GM12864 (cell line): ENCODE measurements at regions not wholly inside any gene's neighbourhood (a gene's known extent, or its start where the extent isn't known, plus 50 kb on each side); places are given as distances from the start of the nearest gene placed in this dataset.

Experiments
- DNase-seq: peaks from one replicate; pipeline ENCODE4 v3.0.0-alpha.2; 2011; ENCODE audit warnings: low read depth
- H3K4me3 ChIP-seq: 2 replicates; pipeline ENCODE4 v1.5.1; 2011; ENCODE audit warnings: mild to moderate bottlenecking, low read depth, low read length, control low read depth
- TF ChIP-seq, protein P1 (sequence below): IDR thresholded peaks from 2 replicates; pipeline ENCODE4 v1.5.1; 2011; ENCODE audit warnings: low read depth, mild to moderate bottlenecking, moderate library complexity, low read length, control low read depth, inconsistent platforms; ENCODE audit errors: missing control alignments

DNA sequence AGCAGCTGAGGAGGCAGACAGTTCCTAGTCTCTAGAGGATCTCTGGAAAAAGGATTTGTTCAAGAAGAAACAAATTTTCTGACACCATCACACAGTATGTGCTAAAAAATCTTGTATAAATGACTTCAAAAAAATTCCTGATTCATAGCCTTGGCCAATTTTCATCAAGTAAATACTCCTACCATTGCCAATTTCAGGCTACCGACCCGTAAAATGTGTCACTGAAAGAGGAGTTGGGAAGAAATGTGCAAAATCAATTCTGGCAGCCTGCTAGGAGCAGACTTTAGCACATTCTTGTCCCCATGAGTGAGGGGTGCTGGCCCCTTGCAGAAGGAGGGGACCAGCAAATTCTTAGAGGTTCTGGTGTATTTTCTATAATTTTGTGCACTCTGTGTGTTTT is 109.4 kb downstream of the TMEM30B start:
- TF ChIP-seq, protein P1, sequence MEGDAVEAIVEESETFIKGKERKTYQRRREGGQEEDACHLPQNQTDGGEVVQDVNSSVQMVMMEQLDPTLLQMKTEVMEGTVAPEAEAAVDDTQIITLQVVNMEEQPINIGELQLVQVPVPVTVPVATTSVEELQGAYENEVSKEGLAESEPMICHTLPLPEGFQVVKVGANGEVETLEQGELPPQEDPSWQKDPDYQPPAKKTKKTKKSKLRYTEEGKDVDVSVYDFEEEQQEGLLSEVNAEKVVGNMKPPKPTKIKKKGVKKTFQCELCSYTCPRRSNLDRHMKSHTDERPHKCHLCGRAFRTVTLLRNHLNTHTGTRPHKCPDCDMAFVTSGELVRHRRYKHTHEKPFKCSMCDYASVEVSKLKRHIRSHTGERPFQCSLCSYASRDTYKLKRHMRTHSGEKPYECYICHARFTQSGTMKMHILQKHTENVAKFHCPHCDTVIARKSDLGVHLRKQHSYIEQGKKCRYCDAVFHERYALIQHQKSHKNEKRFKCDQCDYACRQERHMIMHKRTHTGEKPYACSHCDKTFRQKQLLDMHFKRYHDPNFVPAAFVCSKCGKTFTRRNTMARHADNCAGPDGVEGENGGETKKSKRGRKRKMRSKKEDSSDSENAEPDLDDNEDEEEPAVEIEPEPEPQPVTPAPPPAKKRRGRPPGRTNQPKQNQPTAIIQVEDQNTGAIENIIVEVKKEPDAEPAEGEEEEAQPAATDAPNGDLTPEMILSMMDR: no peak
- no peak for DNase-seq
- no peak overlapping the region for H3K4me3 ChIP-seq

DNA sequence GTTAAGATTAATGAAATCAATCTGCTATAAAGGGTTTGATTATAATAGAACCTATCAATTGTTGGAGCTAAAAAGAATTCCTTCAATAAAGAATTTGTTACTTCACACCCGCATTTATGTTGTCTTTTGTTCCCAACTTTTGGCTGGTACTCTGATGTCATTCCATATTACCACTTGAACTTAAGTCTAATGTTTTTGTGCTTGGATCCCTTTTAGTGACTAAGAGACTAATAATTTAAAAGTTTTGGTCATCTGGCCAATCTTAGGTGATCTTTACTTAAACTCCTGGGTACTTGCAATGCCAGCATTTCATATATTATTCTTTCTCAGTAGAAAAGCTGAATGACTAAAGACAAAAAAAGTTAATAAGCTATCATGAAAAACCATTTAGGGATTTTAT is 113.0 kb downstream of the TMEM30B start:
- TF ChIP-seq, protein P1: no peak
- H3K4me3 ChIP-seq: no peak overlapping the region
- DNase-seq: no peak

DNA sequence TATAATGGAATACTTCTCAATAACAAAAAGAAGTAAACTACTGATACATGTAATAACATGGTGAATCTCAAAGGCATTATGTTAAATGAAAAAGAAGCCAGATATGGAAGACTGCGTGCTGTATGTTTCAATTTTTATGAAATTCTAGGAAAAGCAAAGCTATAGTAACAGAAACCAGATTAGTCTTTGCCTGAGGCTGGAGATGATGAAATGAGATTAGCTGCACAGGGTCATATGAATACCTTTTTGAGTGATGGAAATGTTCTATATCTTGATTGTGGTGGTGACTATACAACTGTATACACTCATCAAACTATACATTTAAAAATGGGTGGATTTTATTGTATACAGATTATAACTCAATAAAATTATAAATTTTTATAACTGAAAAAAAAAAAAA is 113.5 kb downstream of the TMEM30B start:
- TF ChIP-seq, protein P1: no peak
- no peak for DNase-seq
- no peak overlapping the region for H3K4me3 ChIP-seq

DNA sequence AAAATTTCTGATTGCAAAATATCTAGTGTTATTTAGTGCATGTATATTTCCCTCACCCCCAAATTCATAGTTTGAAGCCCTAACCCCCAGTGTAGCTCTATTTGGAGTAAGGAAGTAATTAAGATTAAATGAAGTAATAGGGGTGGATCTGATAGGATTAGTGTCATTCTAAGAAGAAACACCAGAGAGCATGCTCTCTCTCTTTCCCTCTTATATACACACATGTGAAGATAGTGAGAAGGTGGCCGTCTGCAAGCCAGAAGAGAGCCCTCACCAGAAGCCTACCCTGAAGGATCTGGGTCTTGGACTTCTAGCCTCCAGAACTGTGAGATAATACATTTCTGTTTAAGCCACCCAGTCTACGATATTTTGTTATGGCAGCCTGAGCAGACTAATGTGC is 120.3 kb downstream of the TMEM30B start:
- no peak overlapping the region for H3K4me3 ChIP-seq
- no peak for DNase-seq
- TF ChIP-seq, protein P1: no peak

DNA sequence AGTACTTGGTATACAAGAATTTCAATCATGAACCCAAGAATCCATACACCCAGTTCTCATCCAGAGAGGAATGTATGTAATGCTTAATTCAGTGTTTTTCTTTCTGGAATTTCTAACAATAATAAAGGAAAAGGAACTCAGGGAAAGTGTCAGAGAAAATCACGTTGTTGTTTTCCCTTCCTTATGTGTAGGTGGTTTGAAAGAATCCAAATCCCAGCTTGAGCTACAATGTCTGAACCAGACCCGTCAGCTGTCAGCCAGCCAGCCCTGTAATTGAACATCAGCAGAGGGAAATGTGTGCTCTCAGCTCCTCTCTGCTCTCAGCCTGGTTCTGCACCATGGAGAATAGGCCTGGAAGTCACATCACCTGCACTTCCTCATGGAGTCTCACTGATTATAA is 126.5 kb downstream of the TMEM30B start:
- TF ChIP-seq, protein P1: no peak
- DNase-seq: no peak
- no peak overlapping the region for H3K4me3 ChIP-seq

DNA sequence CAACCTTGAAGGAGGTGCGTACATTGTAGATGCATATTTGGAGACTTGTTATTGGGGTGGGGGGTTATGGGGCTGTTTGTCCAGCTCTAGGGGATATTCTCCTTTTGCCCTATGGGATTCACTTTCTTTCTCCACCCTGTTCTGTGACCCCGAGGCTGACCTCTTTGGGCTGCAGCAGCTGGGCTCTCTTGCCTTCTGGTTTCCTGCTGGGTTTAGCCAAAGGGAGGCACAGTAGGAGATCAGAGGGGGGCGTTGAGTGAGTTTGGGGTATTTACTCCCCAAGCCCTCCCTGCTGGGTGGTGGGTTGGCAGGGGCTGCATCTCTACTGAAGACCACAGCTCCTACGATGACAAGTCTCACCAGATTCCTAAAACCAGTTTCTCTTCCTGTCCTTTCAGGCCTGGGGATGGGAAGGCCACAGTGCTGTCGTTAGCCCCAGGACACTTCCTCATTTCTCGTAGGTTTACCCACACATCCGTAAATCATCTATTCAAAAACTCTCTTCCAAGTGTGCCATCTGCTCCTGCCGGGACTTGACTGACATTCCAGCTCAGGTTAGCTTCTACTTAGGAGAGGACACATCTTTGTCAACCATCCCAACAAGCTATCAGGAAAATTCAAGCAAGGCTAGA is 127.1 kb downstream of the TMEM30B start:
- no peak for DNase-seq
- H3K4me3 ChIP-seq: no peak overlapping the region
- TF ChIP-seq, protein P1: no peak

DNA sequence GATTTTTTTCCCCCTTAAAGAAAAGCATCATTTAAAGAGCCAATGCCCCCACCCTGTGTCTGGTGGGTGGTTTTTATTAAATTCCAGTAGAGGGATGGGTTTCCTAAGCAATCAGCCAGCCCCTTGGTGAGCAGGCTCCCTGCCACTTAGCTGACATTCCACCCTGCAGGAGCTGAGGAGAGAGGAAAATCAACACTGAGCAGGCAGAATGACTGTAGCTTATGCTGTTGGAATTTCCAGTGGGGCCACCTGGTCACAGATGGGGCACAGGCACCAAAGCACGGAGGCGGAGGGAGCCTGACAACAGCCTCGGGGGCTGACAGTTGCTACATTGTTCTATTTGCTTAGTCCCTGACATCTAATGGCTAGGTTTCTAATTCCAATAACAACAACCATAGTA is 127.7 kb downstream of the TMEM30B start:
- no peak for DNase-seq
- TF ChIP-seq, protein P1: no peak

More for the DNA sequence above, 127.7 kb downstream of the TMEM30B start:
- no peak overlapping the region for H3K4me3 ChIP-seq
